Pulmonary artery endothelial cell (primary cell): ENCODE measurements at regions not wholly inside any gene's neighbourhood (a gene's known extent, or its start where the extent isn't known, plus 50 kb on each side); places are given as distances from the start of the nearest gene placed in this dataset.

Source experiments
- DNase-seq: peaks from one replicate; pipeline ENCODE4 v3.0.0-alpha.2; 2011; ENCODE audit warnings: low read depth, low spot score

- no peak for DNase-seq
Observed at GRCh38 chr16:48836067-48836466, 226.1 kb upstream of the N4BP1 start.

GRCh38 chr16:48834576-48834975, 224.6 kb upstream of the N4BP1 start:
- no peak for DNase-seq

GRCh38 chr16:48833461-48833860, 223.5 kb upstream of the N4BP1 start:
- no peak for DNase-seq

- no peak for DNase-seq
Observed at GRCh38 chr16:48831076-48831722, 221.2 kb upstream of the N4BP1 start.

GRCh38 chr16:48829336-48830310, 219.6 kb upstream of the N4BP1 start:
- DNase-seq: no peak

GRCh38 chr16:48824271-48824670, 214.3 kb upstream of the N4BP1 start:
- no peak for DNase-seq

GRCh38 chr16:48822431-48822830, 212.5 kb upstream of the N4BP1 start:
- no peak for DNase-seq

- DNase-seq: no peak
Observed at GRCh38 chr16:48820379-48820778, 210.4 kb upstream of the N4BP1 start.

GRCh38 chr16:48818257-48818656, 208.3 kb upstream of the N4BP1 start:
- DNase-seq: no peak

- DNase-seq: no peak
Observed at GRCh38 chr16:48817032-48817431, 207.1 kb upstream of the N4BP1 start.

- DNase-seq: no peak
Observed at GRCh38 chr16:48816393-48816792, 206.4 kb upstream of the N4BP1 start.

- no peak for DNase-seq
Observed at GRCh38 chr16:48814994-48815393, 205.0 kb upstream of the N4BP1 start.

GRCh38 chr16:48813485-48813884, 203.5 kb upstream of the N4BP1 start:
- DNase-seq: no peak

- DNase-seq: no peak
Observed at GRCh38 chr16:48812856-48813255, 202.9 kb upstream of the N4BP1 start.

GRCh38 chr16:48811478-48811877, 201.5 kb upstream of the N4BP1 start:
- no peak for DNase-seq

GRCh38 chr16:48810803-48811453, 200.9 kb upstream of the N4BP1 start:
- no peak for DNase-seq

GRCh38 chr16:48810436-48810802, 200.4 kb upstream of the N4BP1 start:
- no peak for DNase-seq

- no peak for DNase-seq
Observed at GRCh38 chr16:48790151-48790550, 180.2 kb upstream of the N4BP1 start.

GRCh38 chr16:48788475-48788874, 178.5 kb upstream of the N4BP1 start:
- no peak for DNase-seq

GRCh38 chr16:48745541-48745940, 135.6 kb upstream of the N4BP1 start:
- DNase-seq: no peak

- no peak for DNase-seq
Observed at GRCh38 chr16:48740964-48741363, 131.0 kb upstream of the N4BP1 start.

- DNase-seq: no peak
Observed at GRCh38 chr16:48734220-48734619, 124.2 kb upstream of the N4BP1 start.
